HL-60 (cell line): ENCODE measurements at regions not wholly inside any gene's neighbourhood (a gene's known extent, or its start where the extent isn't known, plus 50 kb on each side); places are given as distances from the start of the nearest gene placed in this dataset.

Source experiments
- DNase-seq, 2 experiments: peaks; one replicate each; pipeline ENCODE4 v3.0.0-alpha.2; 2010 to 2020; ENCODE audit warnings: low read depth in 1 of 2, low spot score in 1 of 2
- H3K27ac ChIP-seq: fragments of 250-450 bp; sonication (Bioruptor Pico); replicated peaks from 2 replicates; pipeline ENCODE4 v1.5.1; 2020; ENCODE audit warnings: mild to moderate bottlenecking, moderate library complexity
- H3K27me3 ChIP-seq: fragments of 250-450 bp; sonication (Bioruptor Pico); 2 replicates; pipeline ENCODE4 v1.5.1; 2021; ENCODE audit warnings: mild to moderate bottlenecking, moderate library complexity; ENCODE audit not compliant: insufficient read depth, poor library complexity, severe bottlenecking
- H3K4me3 ChIP-seq: replicated peaks from 2 replicates; pipeline ENCODE4 v1.5.1; 2011; ENCODE audit warnings: mild to moderate bottlenecking, control low read depth, low read length; ENCODE audit not compliant: insufficient read depth
- CTCF ChIP-seq: IDR thresholded peaks from one replicate; pipeline ENCODE4 v1.5.1; 2011; ENCODE audit warnings: low read length, control low read depth, inconsistent platforms; ENCODE audit not compliant: insufficient read depth
- GABPA ChIP-seq: IDR thresholded peaks from 2 replicates; pipeline ENCODE4 v1.6.1; 2012; ENCODE audit warnings: low read depth
- POLR2AphosphoS5 ChIP-seq: IDR thresholded peaks from 2 replicates; pipeline ENCODE4 v1.6.1; 2012; ENCODE audit warnings: low read depth
- REST ChIP-seq: IDR thresholded peaks from 2 replicates; pipeline ENCODE4 v1.6.1; 2012; ENCODE audit warnings: low read depth; ENCODE audit not compliant: insufficient replicate concordance
- SPI1 ChIP-seq: IDR thresholded peaks from 2 replicates; pipeline ENCODE4 v1.6.1; 2012; ENCODE audit warnings: low read depth, mild to moderate bottlenecking, borderline replicate concordance

GRCh38 chr2:217618744-217619143, 384.1 kb downstream of the TNS1 start:
- H3K4me3 ChIP-seq: no peak overlapping the region
- no peak for TF ChIP-seq POLR2AphosphoS5
- TF ChIP-seq GABPA: no peak
- TF ChIP-seq REST: no peak
- no peak for TF ChIP-seq CTCF
- TF ChIP-seq SPI1: no peak
- no peak overlapping the region for H3K27ac ChIP-seq
- DNase-seq: no peak
- no peaks in the 10 kb centered on the region for H3K27me3 ChIP-seq

GRCh38 chr2:217617616-217618022, 385.2 kb downstream of the TNS1 start:
- Histone ChIP-seq H3K4me3 (no peak overlapping the region), H3K27me3 (no peaks in the 10 kb centered on the region), H3K27ac (no peak overlapping the region)
- TF ChIP-seq POLR2AphosphoS5 (no peak), REST (no peak), CTCF (no peak), GABPA (no peak), SPI1 (no peak)
- DNase-seq: no peak

- no peak for TF ChIP-seq GABPA
- TF ChIP-seq REST: no peak
- TF ChIP-seq POLR2AphosphoS5: no peak
- no peak for TF ChIP-seq SPI1
- no peak overlapping the region for H3K27ac ChIP-seq
- H3K4me3 ChIP-seq: no peak overlapping the region
- no peak for DNase-seq
- H3K27me3 ChIP-seq: no peaks in the 10 kb centered on the region
Observed at GRCh38 chr2:217616936-217617335, 385.9 kb downstream of the TNS1 start.

- Histone ChIP-seq H3K4me3 (no peak overlapping the region), H3K27me3 (no peaks in the 10 kb centered on the region), H3K27ac (no peak overlapping the region)
- TF ChIP-seq CTCF (no peak), GABPA (no peak), SPI1 (no peak), POLR2AphosphoS5 (no peak), REST (no peak)
- DNase-seq: no peak
Observed at GRCh38 chr2:217615171-217615570, 387.6 kb downstream of the TNS1 start.
